Esophagus muscularis mucosa (tissue), 4 donors: ENCODE measurements at regions not wholly inside any gene's neighbourhood (a gene's known extent, or its start where the extent isn't known, plus 50 kb on each side); places are given as distances from the start of the nearest gene placed in this dataset.

Experiments used
- DNase-seq: peaks from one replicate; pipeline ENCODE4 v3.0.0-alpha.2; 2017; ENCODE audit errors: extremely low spot score
- H3K27ac ChIP-seq, 4 donors: fragments of 200-600 bp; sonication (generic); replicated peaks in 1 of 4; 1 replicate in 3 of 4; 2 replicates in 1 of 4; pipeline ENCODE4 v1.5.1; 2016 to 2019; ENCODE audit warnings: mild to moderate bottlenecking in 1 of 4
- H3K27me3 ChIP-seq, 4 donors: fragments of 200-600 bp; sonication (generic); one replicate each; pipeline versions ENCODE4 v1.5.1 to v1.6.0; 2016 to 2019
- H3K36me3 ChIP-seq, 4 donors: fragments of 200-600 bp; sonication (generic); one replicate each; pipeline ENCODE4 v1.5.1; 2016 to 2019
- H3K4me1 ChIP-seq, 4 donors: fragments of 200-600 bp; sonication (generic); one replicate each; pipeline ENCODE4 v1.5.1; 2016 to 2019
- H3K4me3 ChIP-seq, 4 donors: fragments of 200-600 bp; sonication (generic); 1 replicate in 2 of 4; 2 replicates in 2 of 4; pipeline ENCODE4 v1.5.1; 2016 to 2019; ENCODE audit warnings: mild to moderate bottlenecking in 4 of 4, moderate library complexity in 1 of 4
- H3K9me3 ChIP-seq, 4 donors: fragments of 200-600 bp; sonication (generic); 1 replicate in 3 of 4; 2 replicates in 1 of 4; pipeline ENCODE4 v1.5.1; 2016 to 2019
- EP300 ChIP-seq: sonication (generic); formaldehyde crosslinking; IDR thresholded peaks from one replicate; pipeline ENCODE4 v1.6.1; 2017; ENCODE audit warnings: antibody characterized with exemption
- POLR2A ChIP-seq: fragments of 450-650 bp; IDR thresholded peaks from one replicate; pipeline ENCODE4 v1.6.1; 2017; ENCODE audit warnings: antibody characterized with exemption, moderate library complexity, mild to moderate bottlenecking, low read depth
- POLR2AphosphoS5 ChIP-seq, 2 donors: sonication (generic); formaldehyde crosslinking; IDR thresholded peaks; one replicate each; pipeline ENCODE4 v1.6.1; 2017; ENCODE audit warnings: antibody characterized with exemption in 2 of 2
- WGBS: methylation state at CpG from one replicate; pipeline ENCODE4 v1.1.5; 2018; 5-methylcytosine and 5-hydroxymethylcytosine counted together
- intact Hi-C: fragments of 100-400 bp; cut with DNase I; formaldehyde crosslinking; loops from one replicate; pipeline ENCODE4 v1.15.1; 2023
- TF ChIP-seq, protein P1 (sequence below), 3 experiments: fragments of 200-600 bp in 2 of 3; fragments of 450-650 bp in 1 of 3; sonication (generic) in 2 of 3; IDR thresholded peaks; one replicate each; pipeline ENCODE4 v1.5.1; 2017 to 2019; ENCODE audit warnings: antibody characterized with exemption in 3 of 3, mild to moderate bottlenecking in 2 of 3, moderate library complexity in 1 of 3

DNA sequence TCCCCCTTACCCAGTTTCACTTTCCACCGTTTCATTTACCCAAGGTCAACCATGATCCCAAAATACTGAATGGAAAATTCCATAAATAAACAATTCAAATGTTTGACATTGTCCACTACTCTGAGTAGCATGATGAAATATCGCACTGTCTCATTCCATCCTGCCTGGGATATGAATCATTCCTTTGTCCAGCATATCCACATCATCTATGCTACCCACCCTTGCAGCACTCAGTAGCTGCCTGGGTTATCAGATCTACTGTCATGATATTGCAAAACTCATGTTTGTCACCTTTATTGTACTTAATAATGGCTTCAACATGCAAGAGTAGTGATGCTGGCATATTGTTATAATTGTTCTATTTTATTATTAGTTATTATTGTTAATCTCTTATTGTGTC lies 263.9 kb upstream of the NBEA start:
- WGBS, result 73% methylated on average over 2 of the region's 2 CpGs
- no peak for TF ChIP-seq POLR2A
- TF ChIP-seq POLR2AphosphoS5 (IDR thresholded peaks at IDR 0.05), result no peak
- TF ChIP-seq, protein P1, sequence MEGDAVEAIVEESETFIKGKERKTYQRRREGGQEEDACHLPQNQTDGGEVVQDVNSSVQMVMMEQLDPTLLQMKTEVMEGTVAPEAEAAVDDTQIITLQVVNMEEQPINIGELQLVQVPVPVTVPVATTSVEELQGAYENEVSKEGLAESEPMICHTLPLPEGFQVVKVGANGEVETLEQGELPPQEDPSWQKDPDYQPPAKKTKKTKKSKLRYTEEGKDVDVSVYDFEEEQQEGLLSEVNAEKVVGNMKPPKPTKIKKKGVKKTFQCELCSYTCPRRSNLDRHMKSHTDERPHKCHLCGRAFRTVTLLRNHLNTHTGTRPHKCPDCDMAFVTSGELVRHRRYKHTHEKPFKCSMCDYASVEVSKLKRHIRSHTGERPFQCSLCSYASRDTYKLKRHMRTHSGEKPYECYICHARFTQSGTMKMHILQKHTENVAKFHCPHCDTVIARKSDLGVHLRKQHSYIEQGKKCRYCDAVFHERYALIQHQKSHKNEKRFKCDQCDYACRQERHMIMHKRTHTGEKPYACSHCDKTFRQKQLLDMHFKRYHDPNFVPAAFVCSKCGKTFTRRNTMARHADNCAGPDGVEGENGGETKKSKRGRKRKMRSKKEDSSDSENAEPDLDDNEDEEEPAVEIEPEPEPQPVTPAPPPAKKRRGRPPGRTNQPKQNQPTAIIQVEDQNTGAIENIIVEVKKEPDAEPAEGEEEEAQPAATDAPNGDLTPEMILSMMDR (IDR thresholded peaks at IDR 0.05), result no peak
- no peak for TF ChIP-seq EP300
- Histone ChIP-seq H3K9me3 (no peaks in the 10 kb centered on the region), H3K36me3 (no peaks in the 10 kb centered on the region), H3K4me1 (no peaks in the 10 kb centered on the region), H3K27me3 (no peaks in the 10 kb centered on the region), H3K4me3 (no peak overlapping the region), H3K27ac (no peak overlapping the region)
- intact Hi-C loops, result no loop called here
- no peak for DNase-seq

DNA sequence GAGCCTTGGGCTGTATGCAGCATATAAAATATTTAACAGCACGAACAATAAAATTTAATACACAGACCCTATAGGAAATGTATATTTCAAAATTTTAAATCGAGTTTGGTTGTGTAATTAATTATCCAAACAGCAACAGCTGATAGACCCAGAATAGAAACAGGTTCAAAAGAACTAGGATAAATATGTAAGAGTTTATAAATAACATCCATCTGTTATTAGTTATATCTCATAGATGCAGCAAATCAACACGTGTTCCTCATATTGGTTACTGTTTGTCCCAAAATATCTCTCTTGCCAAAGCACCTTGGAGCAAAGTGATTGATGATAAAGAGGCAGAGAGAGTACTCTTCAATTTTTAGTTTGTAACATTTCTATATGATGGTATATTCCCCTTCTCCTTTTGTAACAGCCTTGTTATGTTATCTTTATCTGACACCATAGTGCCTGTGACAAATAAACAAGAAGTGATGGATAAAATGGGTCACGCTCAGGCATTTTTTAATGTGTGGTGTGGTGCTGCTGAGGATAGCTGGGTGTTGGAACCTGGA lies 260.6 kb upstream of the NBEA start:
- intact Hi-C loops, result no loop called here
- Histone ChIP-seq H3K27ac (no peak overlapping the region), H3K27me3 (no peaks in the 10 kb centered on the region), H3K9me3 (no peaks in the 10 kb centered on the region), H3K36me3 (no peaks in the 10 kb centered on the region), H3K4me3 (no peak overlapping the region), H3K4me1 (no peaks in the 10 kb centered on the region)
- no peak for DNase-seq
- no peak for TF ChIP-seq POLR2AphosphoS5 (IDR thresholded peaks at IDR 0.05)
- TF ChIP-seq, protein P1 (IDR thresholded peaks at IDR 0.05), result no peak
- TF ChIP-seq POLR2A, result no peak
- no peak for TF ChIP-seq EP300
- 71% methylated on average over 4 of the region's 4 CpGs for WGBS

DNA sequence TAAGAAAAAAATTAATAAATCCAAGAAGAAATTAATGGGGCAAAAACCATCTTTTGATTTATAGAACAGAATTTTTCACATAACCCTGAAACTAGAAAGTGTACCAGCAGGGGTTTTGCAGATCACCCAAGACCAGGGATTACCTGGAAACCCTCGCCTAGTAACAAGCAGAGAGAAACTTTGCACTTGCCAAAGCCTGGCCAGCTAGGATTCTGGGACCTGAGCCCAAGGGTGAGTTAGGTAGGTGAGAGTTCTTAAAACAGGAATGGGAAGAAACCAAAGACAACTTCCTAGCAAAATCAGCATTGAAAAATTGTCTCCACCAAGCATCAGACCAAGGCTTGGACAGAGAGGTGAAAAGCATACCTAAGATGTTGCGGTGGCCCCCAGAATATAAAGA lies 247.0 kb upstream of the NBEA start:
- TF ChIP-seq POLR2A (no peak), POLR2AphosphoS5 (IDR thresholded peaks at IDR 0.05) (no peak), EP300 (no peak)
- TF ChIP-seq, protein P1 (IDR thresholded peaks at IDR 0.05), result no peak
- Histone ChIP-seq H3K27ac (no peak overlapping the region), H3K9me3 (no peaks in the 10 kb centered on the region), H3K4me1 (no peaks in the 10 kb centered on the region), H3K36me3 (no peaks in the 10 kb centered on the region), H3K4me3 (no peak overlapping the region), H3K27me3 (no peaks in the 10 kb centered on the region)
- intact Hi-C loops, result no loop called here
- no peak for DNase-seq
- 82% methylated on average over 2 of the region's 2 CpGs for WGBS

DNA sequence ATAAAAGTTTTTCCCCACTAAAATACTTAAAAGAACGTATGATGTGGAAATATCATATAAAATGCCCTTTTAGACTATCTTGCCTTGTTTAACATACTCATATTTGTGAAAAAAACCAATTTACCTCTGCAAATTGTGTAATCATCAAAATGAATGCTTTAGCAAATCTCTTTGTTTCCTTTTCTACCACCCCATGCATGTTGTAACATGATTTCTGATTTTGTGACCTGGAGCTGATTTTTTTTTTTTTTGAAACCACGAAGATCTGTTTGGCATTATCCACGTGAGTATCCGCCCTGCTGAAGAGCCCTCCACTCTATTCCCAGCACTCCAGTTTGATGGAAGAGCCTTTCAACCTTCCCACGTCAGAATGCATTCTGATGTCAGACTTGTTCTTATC lies 245.8 kb upstream of the NBEA start:
- intact Hi-C loops, result no loop called here
- H3K9me3 ChIP-seq, result no peaks in the 10 kb centered on the region
- WGBS, result 94% methylated on average over 5 of the region's 5 CpGs
- no peaks in the 10 kb centered on the region for H3K4me1 ChIP-seq
- no peaks in the 10 kb centered on the region for H3K27me3 ChIP-seq
- TF ChIP-seq POLR2A (no peak), POLR2AphosphoS5 (IDR thresholded peaks at IDR 0.05) (no peak), EP300 (no peak)
- TF ChIP-seq, protein P1 (IDR thresholded peaks at IDR 0.05), result no peak
- H3K27ac ChIP-seq, result no peak overlapping the region
- no peak for DNase-seq
- H3K4me3 ChIP-seq, result no peak overlapping the region
- no peaks in the 10 kb centered on the region for H3K36me3 ChIP-seq

DNA sequence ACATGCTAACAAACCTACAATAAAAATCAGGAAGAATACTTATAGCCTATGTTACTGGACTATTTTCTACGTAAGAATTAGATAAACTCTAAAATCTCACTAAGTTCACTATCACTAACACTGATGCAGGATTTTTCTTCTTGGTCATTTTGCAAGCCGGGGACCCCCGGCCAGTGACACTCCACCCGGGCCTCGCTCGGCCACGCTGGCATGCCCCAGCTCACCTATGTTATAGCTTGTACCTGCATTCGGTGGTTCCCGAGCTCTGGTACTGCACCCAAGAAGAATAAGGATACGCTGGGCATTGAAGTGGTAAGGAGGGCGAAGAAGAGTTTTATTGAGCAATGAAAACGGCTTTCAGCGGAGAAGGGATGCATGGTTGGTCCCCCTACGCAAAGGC lies 245.3 kb upstream of the NBEA start:
- Histone ChIP-seq H3K36me3 (no peaks in the 10 kb centered on the region), H3K4me1 (no peaks in the 10 kb centered on the region), H3K27ac (no peak overlapping the region), H3K27me3 (no peaks in the 10 kb centered on the region), H3K4me3 (no peak overlapping the region), H3K9me3 (no peaks in the 10 kb centered on the region)
- 96% methylated on average over 14 of the region's 14 CpGs for WGBS
- intact Hi-C loops, result no loop called here
- TF ChIP-seq POLR2AphosphoS5 (IDR thresholded peaks at IDR 0.05) (no peak), POLR2A (no peak), EP300 (no peak)
- TF ChIP-seq, protein P1 (IDR thresholded peaks at IDR 0.05), result no peak
- no peak for DNase-seq
